Endothelial cell of umbilical vein (primary cell): ENCODE measurements at regions not wholly inside any gene's neighbourhood (a gene's known extent, or its start where the extent isn't known, plus 50 kb on each side); places are given as distances from the start of the nearest gene placed in this dataset.

Experiments
- BruUV-seq: library from RNA; stranded (reverse); fragments of 400-500 nt; replicated peaks from 2 replicates; lab custom pipeline; 2021; lab: Mats Ljungman, UMichigan
- CTCF ChIA-PET: fragments of 300-600, 350-600 bp; sonication (Branson Sonifier 250); formaldehyde crosslinking; loops from one replicate; lab custom pipeline; 2021; ENCODE audit warnings: antibody characterized with exemption, inconsistent platforms; lab: Charles Lee
- POLR2A ChIA-PET: fragments of 300-600, 350-600 bp; sonication (Branson Sonifier 250); formaldehyde crosslinking; loops from one replicate; lab custom pipeline; 2021; ENCODE audit warnings: antibody characterized with exemption, inconsistent platforms; lab: Charles Lee
- DNase-seq: peaks from one replicate; pipeline ENCODE4 v3.0.0-alpha.2; 2011; ENCODE audit warnings: low read depth, low spot score
- FAIRE-seq: peaks from 2 replicates; lab custom pipeline; 2011; peaks lifted over from hg19 to GRCh38; lab: Jason Lieb, UNC
- H2AFZ ChIP-seq: 2 replicates; pipeline ENCODE4 v1.6.0; 2012; ENCODE audit warnings: low read depth, low read length, control low read depth, inconsistent platforms
- H3K27ac ChIP-seq: 2 replicates; pipeline ENCODE4 v1.5.1; 2011; ENCODE audit warnings: low read depth, mild to moderate bottlenecking, control low read depth, low read length, moderate library complexity; ENCODE audit not compliant: insufficient read depth
- H3K27me3 ChIP-seq, 2 experiments: 2 replicates each; pipeline versions ENCODE4 v1.6.0 to v1.6.1; 2011; ENCODE audit warnings: low read length in 2 of 2, mixed read lengths in 1 of 2; ENCODE audit not compliant: control insufficient read depth in 2 of 2, insufficient read depth in 2 of 2
- H3K36me3 ChIP-seq, 2 experiments: 2 replicates in 1 of 2; 3 replicates in 1 of 2; pipeline ENCODE4 v1.5.1; 2011; ENCODE audit warnings: low read length in 2 of 2, mild to moderate bottlenecking in 1 of 2, moderate library complexity in 1 of 2; ENCODE audit not compliant: control insufficient read depth in 2 of 2, insufficient read depth in 2 of 2; ENCODE audit errors: extremely low read depth in 1 of 2
- H3K4me1 ChIP-seq: 3 replicates; pipeline ENCODE4 v1.5.1; 2011; ENCODE audit warnings: mild to moderate bottlenecking, low read length; ENCODE audit not compliant: control insufficient read depth, insufficient read depth; ENCODE audit errors: extremely low read depth
- H3K4me2 ChIP-seq: 2 replicates; pipeline ENCODE4 v1.6.1; 2011; ENCODE audit warnings: low read length, control low read depth, mixed read lengths; ENCODE audit not compliant: insufficient read depth
- H3K4me3 ChIP-seq, 3 experiments: fragments of 200-600 bp in 1 of 3; sonication (generic), shearing (Covaris generic) in 1 of 3; replicated peaks in 1 of 3; 2 replicates each; pipeline ENCODE4 v1.5.1; 2011 to 2016; ENCODE audit warnings: control low read depth in 3 of 3, low read length in 3 of 3, mild to moderate bottlenecking in 2 of 3, inconsistent platforms in 1 of 3, low read depth in 1 of 3, moderate library complexity in 1 of 3; ENCODE audit not compliant: insufficient read depth in 1 of 3
- H3K79me2 ChIP-seq: 2 replicates; pipeline ENCODE4 v1.6.0; 2012; ENCODE audit warnings: low read length, inconsistent platforms; ENCODE audit not compliant: control insufficient read depth, insufficient read depth
- H3K9ac ChIP-seq: replicated peaks from 2 replicates; pipeline ENCODE3; 2011; ENCODE audit warnings: low read length, control low read depth; ENCODE audit not compliant: insufficient read depth; ENCODE audit errors: extremely low read depth
- H3K9me1 ChIP-seq: replicated peaks from 3 replicates; pipeline ENCODE4 v1.6.0; 2011; ENCODE audit warnings: mild to moderate bottlenecking, low read length; ENCODE audit not compliant: control insufficient read depth, insufficient read depth; ENCODE audit errors: extremely low read depth
- H3K9me3 ChIP-seq: replicated peaks from 2 replicates; pipeline ENCODE4 v1.5.1; 2012; ENCODE audit warnings: low read length, inconsistent platforms; ENCODE audit not compliant: control insufficient read depth, insufficient read depth
- H4K20me1 ChIP-seq: replicated peaks from 2 replicates; pipeline ENCODE3; 2011; ENCODE audit warnings: mild to moderate bottlenecking, low read length; ENCODE audit not compliant: control insufficient read depth, insufficient read depth; ENCODE audit errors: extremely low read depth
- CTCF ChIP-seq, 2 donors: IDR thresholded peaks; 1 replicate in 1 of 2; 2 replicates in 1 of 2; pipeline ENCODE4 v1.5.1; 2011; ENCODE audit warnings: low read length in 2 of 2, mild to moderate bottlenecking in 2 of 2, moderate library complexity in 2 of 2, control low read depth in 1 of 2, inconsistent platforms in 1 of 2, low read depth in 1 of 2; ENCODE audit not compliant: insufficient read depth in 1 of 2; ENCODE audit errors: extremely low read depth in 1 of 2
- EZH2 ChIP-seq: IDR thresholded peaks from 2 replicates; pipeline ENCODE4 v1.6.1; 2012; ENCODE audit warnings: borderline replicate concordance, low read depth, mild to moderate bottlenecking, moderate library complexity, low read length, inconsistent platforms; ENCODE audit not compliant: severe bottlenecking
- FOS ChIP-seq: IDR thresholded peaks from 2 replicates; pipeline ENCODE4 v1.6.1; 2011; ENCODE audit warnings: mild to moderate bottlenecking, low read length, moderate library complexity, borderline replicate concordance; ENCODE audit not compliant: insufficient read depth
- GATA2 ChIP-seq: IDR thresholded peaks from 2 replicates; pipeline ENCODE4 v1.7.0; 2011; ENCODE audit warnings: low read depth, mild to moderate bottlenecking, moderate library complexity, mixed read lengths, low read length; ENCODE audit not compliant: insufficient read length, insufficient read depth
- JUN ChIP-seq: IDR thresholded peaks from 2 replicates; pipeline ENCODE4 v1.6.1; 2011; ENCODE audit warnings: borderline replicate concordance, low read depth; ENCODE audit not compliant: insufficient read length, insufficient read depth
- MAX ChIP-seq: IDR thresholded peaks from 2 replicates; pipeline ENCODE4 v1.6.1; 2011; ENCODE audit not compliant: insufficient read depth, insufficient read length
- MYC ChIP-seq: IDR thresholded peaks from one replicate; pipeline ENCODE4 v1.6.1; 2011; ENCODE audit warnings: mild to moderate bottlenecking, low read depth, low read length
- POLR2A ChIP-seq: IDR thresholded peaks from 2 replicates; pipeline ENCODE4 v1.6.1; 2012; ENCODE audit warnings: low read depth, mild to moderate bottlenecking, control low read depth, low read length
- POLR2AphosphoS5 ChIP-seq: IDR thresholded peaks from 2 replicates; pipeline ENCODE4 v1.6.1; 2012; ENCODE audit warnings: low read depth, mild to moderate bottlenecking, control low read depth, low read length, moderate library complexity; ENCODE audit not compliant: insufficient read depth
- dilution Hi-C: fragments of 300-500 bp; cut with MboI; formaldehyde crosslinking; loops from one replicate; pipeline ENCODE4 v1.15.0; 2019; ENCODE audit warnings: low sequenced_read_pairs; ENCODE audit not compliant: extremely low pct_ligation_motif_present
- intact Hi-C: fragments of 100-400 bp; cut with micrococcal nuclease; formaldehyde crosslinking; loops from one replicate; pipeline ENCODE4 v1.10.0; 2022

- TF ChIP-seq MAX (no peak), POLR2AphosphoS5 (no peak), GATA2 (no peak)
- Histone ChIP-seq H3K4me3 (no peak overlapping the region), H3K27me3 (no peaks in the 10 kb centered on the region), H3K9me3 (peaks cover 4% of the 10 kb centered on the region), H3K4me2 (no peak overlapping the region), H3K9me1 (no peaks in the 10 kb centered on the region), H3K36me3 (no peaks in the 10 kb centered on the region), H3K9ac (no peak overlapping the region), H3K27ac (no peak overlapping the region), H3K79me2 (no peaks in the 10 kb centered on the region), H2AFZ (no peak overlapping the region), H4K20me1 (no peaks in the 10 kb centered on the region), H3K4me1 (no peaks in the 10 kb centered on the region)
- ChIA-PET POLR2A (no interaction called here), CTCF (interaction anchor here (0.9 kb wide), 1 partner anchor 24 kb away, joined by 3 read pairs; no protein-coding TSS in a partner anchor)
- dilution Hi-C loops (no loop called here), intact Hi-C loops (no loop called here)
- DNase-seq, result no peak
- FAIRE-seq, result no peak
- BruUV-seq, result no TSS peak
Measured at GRCh38 chr3:3286014-3286413, 106.5 kb upstream of the CRBN start.

GRCh38 chr3:3281024-3281423 is 101.5 kb upstream of the CRBN start:
- intact Hi-C loops (no loop called here), dilution Hi-C loops (no loop called here)
- no peaks in the 10 kb centered on the region for H3K27me3 ChIP-seq
- H2AFZ ChIP-seq, result no peak overlapping the region
- POLR2A ChIA-PET, result no interaction called here
- no peaks in the 10 kb centered on the region for H3K9me1 ChIP-seq
- no peak for DNase-seq
- no peak overlapping the region for H3K27ac ChIP-seq
- H3K79me2 ChIP-seq, result no peaks in the 10 kb centered on the region
- no TSS peak for BruUV-seq
- H3K4me3 ChIP-seq, result no peak overlapping the region
- no peak overlapping the region for H3K9ac ChIP-seq
- no peak for FAIRE-seq
- H3K4me1 ChIP-seq, result no peaks in the 10 kb centered on the region
- no peaks in the 10 kb centered on the region for H3K36me3 ChIP-seq
- no peaks in the 10 kb centered on the region for H3K9me3 ChIP-seq
- CTCF ChIA-PET, result no interaction called here
- no peaks in the 10 kb centered on the region for H4K20me1 ChIP-seq
- TF ChIP-seq EZH2 (no peak), CTCF (IDR thresholded peaks at IDR 0.05; ENCODE audit: extremely low read depth in 1 of 2, insufficient read depth in 1 of 2, low read depth in 1 of 2, low read length in 2 of 2) (no peak), MAX (no peak), FOS (no peak), GATA2 (no peak), JUN (no peak), POLR2A (no peak), POLR2AphosphoS5 (no peak), MYC (no peak)
- no peak overlapping the region for H3K4me2 ChIP-seq
